PC-9 (cell line): ENCODE measurements at regions not wholly inside any gene's neighbourhood (a gene's known extent, or its start where the extent isn't known, plus 50 kb on each side); places are given as distances from the start of the nearest gene placed in this dataset.

Experiments used
- BruUV-seq: library from RNA; stranded (reverse); fragments of 400-500 nt; replicated peaks from 2 replicates; lab custom pipeline; 2021; lab: Mats Ljungman, UMichigan
- CTCF ChIA-PET: fragments of 300-600 bp; sonication (Branson Sonifier 250); formaldehyde crosslinking; loops from one replicate; lab custom pipeline; 2022; ENCODE audit warnings: antibody characterized with exemption; lab: Charles Lee
- POLR2A ChIA-PET: fragments of 300-600 bp; sonication (Branson Sonifier 250); formaldehyde crosslinking; loops from one replicate; lab custom pipeline; 2022; ENCODE audit warnings: antibody characterized with exemption; ENCODE audit not compliant: unreplicated experiment; lab: Charles Lee
- DNase-seq, 2 experiments: peaks; one replicate each; pipeline versions ENCODE4 v3.0.0 to v3.0.0-alpha.2; 2015 to 2022; ENCODE audit warnings: mixed read lengths in 1 of 2
- H2AFZ ChIP-seq: fragments of 200-600 bp; sonication (generic); 2 replicates; pipeline ENCODE4 v1.8.1; 2017; ENCODE audit warnings: antibody characterized with exemption
- H3F3A ChIP-seq: fragments of 200-600 bp; sonication (generic); 2 replicates; pipeline ENCODE4 v1.8.1; 2017; ENCODE audit warnings: antibody characterized with exemption, mild to moderate bottlenecking, low read depth; ENCODE audit not compliant: insufficient read depth
- H3K27ac ChIP-seq: fragments of 200-600 bp; sonication (generic); 2 replicates; pipeline ENCODE4 v1.6.1; 2016; ENCODE audit warnings: mixed run types
- H3K27me3 ChIP-seq: fragments of 200-600 bp; sonication (generic); 2 replicates; pipeline ENCODE4 v1.6.1; 2016; ENCODE audit warnings: low read depth, mixed run types; ENCODE audit not compliant: insufficient read depth
- H3K36me3 ChIP-seq: fragments of 200-600 bp; sonication (generic); 2 replicates; pipeline ENCODE4 v1.6.1; 2016; ENCODE audit warnings: low read depth, mixed run types
- H3K4me1 ChIP-seq: fragments of 200-600 bp; sonication (generic); replicated peaks from 2 replicates; pipeline ENCODE4 v1.6.1; 2016; ENCODE audit warnings: mixed run types; ENCODE audit not compliant: insufficient read depth
- H3K4me2 ChIP-seq: fragments of 200-600 bp; sonication (generic); 2 replicates; pipeline ENCODE4 v1.6.1; 2017; ENCODE audit warnings: mixed run types
- H3K4me3 ChIP-seq: fragments of 200-600 bp; sonication (generic); 2 replicates; pipeline ENCODE4 v1.6.1; 2016; ENCODE audit warnings: mixed run types
- H3K79me2 ChIP-seq: fragments of 200-600 bp; sonication (generic); 2 replicates; pipeline ENCODE4 v1.6.1; 2017; ENCODE audit warnings: low read depth, mixed run types
- H3K9me2 ChIP-seq: fragments of 200-600 bp; sonication (generic); 2 replicates; pipeline ENCODE4 v1.8.1; 2017; ENCODE audit warnings: mild to moderate bottlenecking; ENCODE audit not compliant: insufficient read depth
- H3K9me3 ChIP-seq: fragments of 200-600 bp; sonication (generic); 2 replicates; pipeline ENCODE4 v1.8.1; 2016; ENCODE audit warnings: low read depth; ENCODE audit not compliant: insufficient read depth
- H4K20me1 ChIP-seq: fragments of 200-600 bp; sonication (generic); 2 replicates; pipeline ENCODE4 v1.8.1; 2017; ENCODE audit not compliant: insufficient read depth
- EZH2 ChIP-seq: fragments of 200-600 bp; sonication (generic); IDR thresholded peaks from 2 replicates; pipeline ENCODE4 v1.8.0; 2017; ENCODE audit warnings: antibody characterized with exemption, low read depth
- intact Hi-C: fragments of 100-400 bp; cut with micrococcal nuclease; formaldehyde crosslinking; loops from one replicate; pipeline ENCODE4 v1.10.0; 2022; ENCODE audit not compliant: unreplicated experiment
- TF ChIP-seq, protein P1 (sequence below): fragments of 200-600 bp; sonication (generic); conservative IDR thresholded peaks from 2 replicates; pipeline ENCODE4 v1.6.1; 2017; ENCODE audit warnings: mixed run types, antibody characterized with exemption, mild to moderate bottlenecking, moderate library complexity

DNA sequence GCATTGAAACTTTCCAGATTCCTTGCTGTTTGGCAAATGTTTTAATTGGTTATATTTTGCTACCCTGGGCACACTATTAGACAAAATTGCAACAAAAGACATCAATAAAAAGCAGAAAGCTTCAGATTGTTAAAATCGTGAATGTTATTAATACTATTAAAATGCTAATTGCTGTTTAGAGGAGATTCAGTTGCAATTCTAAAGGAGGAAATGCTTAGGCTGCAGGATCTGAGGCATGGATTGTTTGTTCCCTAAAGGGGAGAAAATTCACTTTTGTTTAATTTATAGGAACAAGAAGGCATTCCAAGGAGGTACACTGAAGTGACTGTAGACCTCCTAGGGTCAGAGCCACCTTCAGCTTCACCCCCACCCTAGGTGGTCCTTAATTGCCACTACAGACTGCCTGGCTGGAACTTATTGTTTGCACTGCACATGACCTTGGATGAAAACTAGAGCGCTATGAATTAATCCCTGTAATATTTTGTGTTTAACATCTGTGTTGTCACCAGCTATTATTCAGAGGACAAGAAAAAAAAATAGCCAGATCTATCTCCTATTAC, 1266.9 kb upstream of the ADGRL2 start:
- no peak overlapping the region for H3K27ac ChIP-seq
- 0 out of 2 replicates have a peak, but pooled peaks cover 3% of the 10 kb centered on the region for H3K9me2 ChIP-seq
- no peak overlapping the region for H3K4me2 ChIP-seq
- no peaks in the 10 kb centered on the region for H3K27me3 ChIP-seq
- H3K4me3 ChIP-seq: no peak overlapping the region
- no peak for TF ChIP-seq EZH2
- TF ChIP-seq, protein P1, sequence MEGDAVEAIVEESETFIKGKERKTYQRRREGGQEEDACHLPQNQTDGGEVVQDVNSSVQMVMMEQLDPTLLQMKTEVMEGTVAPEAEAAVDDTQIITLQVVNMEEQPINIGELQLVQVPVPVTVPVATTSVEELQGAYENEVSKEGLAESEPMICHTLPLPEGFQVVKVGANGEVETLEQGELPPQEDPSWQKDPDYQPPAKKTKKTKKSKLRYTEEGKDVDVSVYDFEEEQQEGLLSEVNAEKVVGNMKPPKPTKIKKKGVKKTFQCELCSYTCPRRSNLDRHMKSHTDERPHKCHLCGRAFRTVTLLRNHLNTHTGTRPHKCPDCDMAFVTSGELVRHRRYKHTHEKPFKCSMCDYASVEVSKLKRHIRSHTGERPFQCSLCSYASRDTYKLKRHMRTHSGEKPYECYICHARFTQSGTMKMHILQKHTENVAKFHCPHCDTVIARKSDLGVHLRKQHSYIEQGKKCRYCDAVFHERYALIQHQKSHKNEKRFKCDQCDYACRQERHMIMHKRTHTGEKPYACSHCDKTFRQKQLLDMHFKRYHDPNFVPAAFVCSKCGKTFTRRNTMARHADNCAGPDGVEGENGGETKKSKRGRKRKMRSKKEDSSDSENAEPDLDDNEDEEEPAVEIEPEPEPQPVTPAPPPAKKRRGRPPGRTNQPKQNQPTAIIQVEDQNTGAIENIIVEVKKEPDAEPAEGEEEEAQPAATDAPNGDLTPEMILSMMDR: no peak
- DNase-seq: no peak
- no peaks in the 10 kb centered on the region for H3K79me2 ChIP-seq
- H3F3A ChIP-seq: no peaks in the 10 kb centered on the region
- ChIA-PET CTCF (interaction anchor here (0.6 kb wide), 1 partner anchor 311 kb away, joined by 3 read pairs; no protein-coding TSS in a partner anchor), POLR2A (no interaction called here)
- H4K20me1 ChIP-seq: no peaks in the 10 kb centered on the region
- intact Hi-C loops: no loop called here
- H3K36me3 ChIP-seq: no peaks in the 10 kb centered on the region
- H3K4me1 ChIP-seq: 0 out of 2 replicates have a peak, but pooled peaks cover 6% of the 10 kb centered on the region
- H3K9me3 ChIP-seq: no peaks in the 10 kb centered on the region
- peak overlapping the region; percentile 63; the same call in 1 of the 2 replicates for H2AFZ ChIP-seq
- BruUV-seq: no TSS peak

DNA sequence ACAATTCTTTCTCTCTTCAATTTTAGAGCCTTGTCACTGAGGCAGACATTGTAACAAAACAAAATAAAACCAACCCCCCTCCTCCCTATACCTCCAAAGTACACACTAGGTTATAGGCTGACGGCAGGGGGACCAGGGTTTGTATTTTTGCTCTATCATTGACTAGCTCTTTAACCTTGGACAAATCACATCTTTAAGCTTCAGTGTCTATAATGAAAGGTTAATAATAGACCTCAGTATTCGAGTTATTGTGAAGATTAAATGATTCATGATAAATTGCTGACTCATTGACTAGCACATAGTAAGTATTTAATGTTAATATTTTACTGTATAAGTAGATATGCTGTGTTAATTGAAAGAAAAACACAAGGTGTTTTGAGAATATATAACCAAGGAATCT, 1267.6 kb upstream of the ADGRL2 start:
- Histone ChIP-seq H3K27ac (no peak overlapping the region), H3K27me3 (no peaks in the 10 kb centered on the region), H2AFZ (peak overlapping the region; percentile 63), H3K4me1 (0 out of 2 replicates have a peak, but pooled peaks cover 6% of the 10 kb centered on the region), H3F3A (no peaks in the 10 kb centered on the region), H4K20me1 (no peaks in the 10 kb centered on the region), H3K36me3 (no peaks in the 10 kb centered on the region), H3K79me2 (no peaks in the 10 kb centered on the region), H3K9me2 (0 out of 2 replicates have a peak, but pooled peaks cover 3% of the 10 kb centered on the region), H3K4me3 (no peak overlapping the region), H3K4me2 (no peak overlapping the region), H3K9me3 (no peaks in the 10 kb centered on the region)
- DNase-seq: no peak
- POLR2A ChIA-PET: no interaction called here
- TF ChIP-seq EZH2: no peak
- TF ChIP-seq, protein P1: no peak
- intact Hi-C loops: no loop called here
- no TSS peak for BruUV-seq
- CTCF ChIA-PET: no interaction called here

DNA sequence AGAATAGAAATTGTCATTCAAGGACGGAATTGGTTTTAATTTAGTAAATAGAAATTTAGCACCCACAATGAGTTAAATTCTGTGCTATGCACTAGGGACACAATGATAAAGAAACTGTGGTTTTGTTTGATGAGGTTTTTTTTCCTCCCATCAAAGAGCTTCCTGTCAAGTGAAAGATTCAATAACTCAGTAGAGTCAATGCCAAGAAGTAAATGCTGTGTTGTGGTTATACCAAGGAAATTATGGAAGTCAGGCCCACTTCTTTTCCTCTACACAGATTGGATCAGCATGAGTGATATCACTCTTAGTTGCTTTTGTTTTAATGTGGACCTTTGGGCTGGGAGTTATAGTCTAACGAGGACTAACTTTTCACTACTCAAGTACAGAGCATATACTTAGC, 1269.6 kb upstream of the ADGRL2 start:
- intact Hi-C loops: no loop called here
- ChIA-PET CTCF (no interaction called here), POLR2A (no interaction called here)

More for the DNA sequence above, 1269.6 kb upstream of the ADGRL2 start:
- Histone ChIP-seq H3K4me3 (no peak overlapping the region), H4K20me1 (no peaks in the 10 kb centered on the region), H3K36me3 (no peaks in the 10 kb centered on the region), H3K4me1 (0 out of 2 replicates have a peak, but pooled peaks cover 6% of the 10 kb centered on the region), H2AFZ (no peak overlapping the region), H3F3A (no peaks in the 10 kb centered on the region), H3K79me2 (no peaks in the 10 kb centered on the region), H3K9me2 (0 out of 2 replicates have a peak, but pooled peaks cover 3% of the 10 kb centered on the region), H3K4me2 (no peak overlapping the region), H3K27ac (no peak overlapping the region), H3K9me3 (no peaks in the 10 kb centered on the region), H3K27me3 (no peaks in the 10 kb centered on the region)
- BruUV-seq: no TSS peak
- TF ChIP-seq EZH2: no peak
- TF ChIP-seq, protein P1: no peak
- no peak for DNase-seq
